Spinal cord (tissue), 10 donors: ENCODE measurements at regions not wholly inside any gene's neighbourhood (a gene's known extent, or its start where the extent isn't known, plus 50 kb on each side); places are given as distances from the start of the nearest gene placed in this dataset. TPM values are rescaled to one million over a fixed set of nuclear protein-coding genes. Genes with fewer than 3 reads are reported as not detected.
"Not testable (repeated sequence)": the region's sequence is repeated elsewhere in the genome, so short reads cannot be mapped to it uniquely, and the experiment has no call there.

Experiments used
- DNase-seq, 6 donors: peaks; one replicate each; pipeline versions ENCODE4 v3.0.0 to v3.0.0-alpha.2; 2013 to 2015; ENCODE audit warnings: low spot score in 6 of 6, low read depth in 4 of 6
- H3K27ac ChIP-seq: one replicate; pipeline ENCODE4 v1.5.1; 2013; ENCODE audit warnings: low read depth, low read length, control low read depth
- H3K27me3 ChIP-seq: one replicate; pipeline ENCODE4 v1.6.1; 2013; ENCODE audit warnings: low read length; ENCODE audit not compliant: control insufficient read depth, insufficient read depth
- H3K36me3 ChIP-seq: one replicate; pipeline ENCODE4 v1.6.1; 2013; ENCODE audit warnings: low read length; ENCODE audit not compliant: control insufficient read depth, insufficient read depth
- H3K4me1 ChIP-seq: one replicate; pipeline ENCODE4 v1.6.1; 2013; ENCODE audit warnings: low read length; ENCODE audit not compliant: control insufficient read depth, insufficient read depth
- H3K4me3 ChIP-seq: one replicate; pipeline ENCODE4 v1.5.1; 2013; ENCODE audit warnings: low read depth, low read length, control low read depth
- H3K9me3 ChIP-seq: one replicate; pipeline ENCODE4 v1.6.1; 2013; ENCODE audit warnings: low read length; ENCODE audit not compliant: control insufficient read depth, insufficient read depth
- WGBS: methylation state at CpG from one replicate; pipeline ENCODE4 v1.1.5; 2013; ENCODE audit warnings: missing lambda C conversion rate; ENCODE audit not compliant: insufficient coverage; 5-methylcytosine and 5-hydroxymethylcytosine counted together
- small RNA-seq: library from RNA; depleted of rRNA; stranded (forward); fragments of <200 nt; gene quantifications from one replicate; pipeline ENCODE3, GENCODE V24; 2014; ENCODE audit warnings: low replicate concordance
- donor health status: healthy.

DNA sequence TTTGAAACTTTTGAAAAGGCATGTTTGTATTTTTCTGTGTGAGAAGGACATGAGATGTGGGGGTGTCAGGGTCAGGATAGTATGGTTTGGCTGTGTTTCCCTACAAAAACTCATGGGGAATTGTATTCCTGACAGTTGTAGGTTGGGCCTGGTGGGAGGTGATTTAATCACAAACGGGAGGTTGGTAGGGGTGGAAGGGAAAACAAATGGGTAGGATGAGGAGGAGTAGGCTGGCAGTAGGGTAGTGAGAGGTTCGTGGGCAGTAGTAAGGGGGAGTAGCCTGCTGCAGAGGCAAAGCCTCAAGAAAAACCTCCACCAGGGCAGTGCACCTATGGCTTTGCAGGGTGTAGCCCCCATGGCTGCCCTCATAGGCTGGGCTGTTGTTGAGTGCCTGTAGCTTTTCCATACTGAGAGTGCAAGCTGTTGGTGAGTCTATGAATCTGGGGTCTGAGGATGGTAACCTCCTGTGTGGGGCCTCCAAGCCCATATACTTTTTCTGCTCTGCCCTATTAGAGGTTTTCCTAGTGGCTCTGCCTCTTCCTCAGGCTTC is 587.7 kb downstream of the CWH43 start:
- not testable (repeated sequence) for H3K9me3 ChIP-seq, DNase-seq, H3K27ac ChIP-seq, H3K4me3 ChIP-seq, H3K36me3 ChIP-seq, H3K27me3 ChIP-seq, H3K4me1 ChIP-seq
- 54% methylated on average over 1 of the region's 2 CpGs for WGBS

DNA sequence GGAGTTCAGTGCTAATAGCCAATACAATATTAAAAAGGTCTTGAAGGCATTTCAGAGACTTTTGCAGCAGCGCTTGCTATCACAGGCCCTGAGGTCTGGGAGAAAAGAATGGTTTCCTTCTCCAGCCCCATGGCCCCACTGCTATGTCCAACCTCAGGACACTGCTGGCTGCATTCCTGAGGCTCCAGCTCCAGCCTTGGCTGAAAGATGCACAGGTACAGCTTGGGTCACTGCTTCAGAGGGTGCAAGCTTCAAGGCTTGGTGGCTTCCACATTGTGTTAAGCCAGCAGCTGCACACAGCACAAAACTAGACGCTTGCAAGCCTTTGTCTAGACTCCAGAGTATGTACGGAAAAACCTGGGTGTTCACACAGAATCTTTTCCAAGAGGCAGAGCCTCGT is 589.2 kb downstream of the CWH43 start:
- DNase-seq, H3K27me3 ChIP-seq, H3K4me1 ChIP-seq, H3K36me3 ChIP-seq, H3K4me3 ChIP-seq, H3K9me3 ChIP-seq, H3K27ac ChIP-seq: not testable (repeated sequence)
- WGBS = 40% methylated on average over 1 of the region's 4 CpGs

DNA sequence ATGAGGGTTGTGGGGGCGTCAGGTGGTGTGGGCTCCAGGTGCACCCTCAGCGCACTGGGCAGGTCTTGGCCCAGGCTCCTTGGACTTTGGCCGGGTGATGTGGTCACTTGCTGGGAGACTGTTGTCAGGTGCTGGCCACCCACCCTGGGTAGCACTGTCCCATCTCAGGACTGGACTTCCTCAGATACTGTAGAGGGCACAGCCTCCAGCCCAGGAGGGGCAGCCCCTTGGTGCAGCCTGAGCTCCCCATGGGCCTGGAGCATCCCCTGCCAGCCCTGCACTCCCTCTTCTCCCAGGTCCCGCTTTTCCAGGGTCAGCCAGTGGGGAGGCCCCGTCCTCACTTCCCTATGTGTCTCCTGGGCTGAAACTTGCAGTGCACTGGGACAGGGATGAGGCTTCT is 592.3 kb downstream of the CWH43 start:
- not testable (repeated sequence) for H3K27ac ChIP-seq, H3K4me3 ChIP-seq, H3K4me1 ChIP-seq, H3K27me3 ChIP-seq, H3K9me3 ChIP-seq, H3K36me3 ChIP-seq, DNase-seq
- 17% methylated on average over 1 of the region's 5 CpGs for whole genome bisulfite sequencing

DNA sequence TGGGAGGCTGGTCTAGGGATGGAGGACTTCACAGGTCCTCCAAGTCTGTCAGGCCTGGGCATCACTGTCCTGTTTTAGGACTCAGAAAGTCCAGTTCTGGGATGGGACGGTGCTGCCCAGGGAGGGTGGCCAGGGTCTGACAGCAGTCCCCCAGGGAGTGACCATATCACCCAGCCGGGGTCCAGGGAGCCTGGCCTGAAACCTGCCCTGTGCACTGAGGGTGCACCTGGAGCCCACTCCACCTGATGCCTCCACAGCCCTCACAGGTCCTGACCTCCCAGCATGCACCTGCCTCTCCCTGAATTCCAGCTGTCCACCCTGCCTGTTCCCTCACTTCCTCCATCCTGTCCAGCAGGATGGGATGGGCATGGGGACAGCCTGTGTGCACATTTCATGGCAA is 592.8 kb downstream of the CWH43 start:
- DNase-seq, H3K27me3 ChIP-seq, H3K9me3 ChIP-seq, H3K36me3 ChIP-seq, H3K4me3 ChIP-seq, H3K4me1 ChIP-seq, H3K27ac ChIP-seq: not testable (repeated sequence)
- 80% methylated on average over 1 of the region's 2 CpGs for WGBS

DNA sequence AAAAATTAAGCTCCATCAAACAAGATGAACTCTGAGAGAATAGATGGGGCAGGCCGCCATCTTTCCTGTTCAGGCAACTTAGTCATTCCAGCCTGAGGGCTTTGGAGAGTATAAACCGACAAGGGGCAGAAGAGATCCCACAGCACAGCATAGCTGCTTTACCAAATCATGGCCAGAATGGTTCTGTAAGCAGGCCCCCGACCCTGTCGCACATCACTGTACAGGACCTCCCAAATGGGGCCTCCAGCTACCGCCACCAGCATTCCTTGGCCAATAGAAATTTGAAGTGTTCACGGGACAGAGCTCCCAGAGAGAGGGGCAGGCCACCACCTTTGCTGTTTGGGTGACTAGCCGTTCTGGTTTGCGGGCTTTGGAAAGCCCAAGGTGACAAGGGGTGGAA is 594.1 kb downstream of the CWH43 start:
- H3K27ac ChIP-seq, H3K9me3 ChIP-seq, H3K27me3 ChIP-seq, DNase-seq, H3K4me1 ChIP-seq, H3K4me3 ChIP-seq, H3K36me3 ChIP-seq: not testable (repeated sequence)
- no CpG with 5 or more reads among the region's 8 CpGs for WGBS

DNA sequence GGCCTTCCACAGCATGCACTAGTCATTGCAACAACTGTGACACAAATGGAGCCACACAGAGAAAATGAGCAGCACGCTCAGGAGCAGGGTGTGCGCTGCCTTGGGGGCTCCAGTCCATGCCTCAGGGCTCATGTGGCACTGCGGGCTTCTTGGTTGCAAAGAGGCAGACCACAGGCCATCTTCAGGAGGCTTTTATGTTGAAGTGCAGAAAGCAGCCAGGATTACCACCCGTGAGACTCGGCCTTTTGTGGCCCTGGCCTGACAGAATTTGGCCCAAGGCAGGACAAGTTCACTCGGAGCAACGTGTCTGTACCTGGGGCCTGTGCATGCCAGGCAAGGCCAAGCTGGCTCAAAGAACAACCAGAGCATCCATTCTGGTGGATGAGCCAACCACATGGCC is 602.3 kb downstream of the CWH43 start:
- DNase-seq, H3K4me3 ChIP-seq, H3K9me3 ChIP-seq, H3K4me1 ChIP-seq, H3K27me3 ChIP-seq, H3K27ac ChIP-seq, H3K36me3 ChIP-seq: not testable (repeated sequence)
- WGBS = no CpG with 5 or more reads among the region's 7 CpGs

DNA sequence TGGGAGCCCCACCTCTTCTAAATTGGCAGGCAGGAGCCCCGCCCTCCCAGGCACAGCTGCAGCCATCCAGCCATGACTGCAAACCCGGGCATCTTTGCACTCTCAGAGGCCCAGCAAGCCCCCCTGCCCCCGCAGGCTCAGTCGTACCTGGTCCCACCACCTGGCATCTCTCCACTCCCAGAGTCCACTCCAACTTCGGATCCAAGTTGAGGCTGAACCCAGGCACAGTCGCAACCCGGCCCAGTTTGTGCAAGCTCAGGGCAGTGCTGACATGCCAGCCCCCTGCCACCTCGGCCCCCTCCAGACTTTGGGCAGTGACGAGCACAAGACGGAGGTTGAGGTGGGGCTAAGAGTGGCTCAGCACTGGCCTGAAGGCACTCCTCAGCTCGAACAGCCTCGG is 632.4 kb downstream of the CWH43 start:
- H3K4me3 ChIP-seq, H3K36me3 ChIP-seq, H3K9me3 ChIP-seq, DNase-seq, H3K27ac ChIP-seq, H3K4me1 ChIP-seq, H3K27me3 ChIP-seq: not testable (repeated sequence)
- WGBS = 61% methylated on average over 7 of the region's 12 CpGs

DNA sequence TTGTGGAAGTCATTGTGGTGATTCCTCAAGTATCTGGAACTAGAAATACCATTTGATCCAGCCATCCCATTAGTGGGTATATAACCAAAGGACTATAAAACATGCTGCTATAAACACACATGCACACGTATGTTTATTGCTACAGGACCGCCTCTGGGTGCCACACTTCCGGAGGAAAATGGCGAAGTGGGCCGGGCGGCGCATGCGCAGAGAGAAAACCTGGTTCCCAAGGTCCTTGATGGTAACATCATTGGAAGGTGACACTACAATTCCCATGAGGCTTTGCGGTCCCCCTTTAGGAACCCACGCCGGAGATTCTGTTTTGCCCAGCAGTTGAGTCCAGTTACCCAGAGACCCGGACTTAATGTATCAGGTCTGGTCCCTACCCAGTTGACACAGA is 640.4 kb downstream of the CWH43 start:
- H3K36me3 ChIP-seq, H3K4me1 ChIP-seq, H3K9me3 ChIP-seq, DNase-seq, H3K27me3 ChIP-seq, H3K4me3 ChIP-seq, H3K27ac ChIP-seq: not testable (repeated sequence)
- 83% methylated on average over 8 of the region's 12 CpGs for WGBS

Small RNA genes in the stretch of these regions (small RNA-seq; reads per million reads assigned to genes)
- gene AC119751.2 = not detected
- not detected for gene AC119751.6
- gene AC119751.7 = not detected
- not detected for gene AC119751.8
